ENCODE measurements at regions not wholly inside any gene's neighbourhood (a gene's known extent, or its start where the extent isn't known, plus 50 kb on each side); places are given as distances from the start of the nearest gene placed in this dataset.
A peak's percentile ranks its signal among the peaks of the same experiment; 100 is the strongest.
"Not testable (repeated sequence)": the region's sequence is repeated elsewhere in the genome, so short reads cannot be mapped to it uniquely, and the experiment has no call there.

GRCh38 chr21:31609081-31609480 lies 50.4 kb upstream of the SOD1 start:
- no peak for DNase-seq

- DNase-seq: no peak
Measured at GRCh38 chr21:31607791-31608190, 51.7 kb upstream of the SOD1 start.

GRCh38 chr21:31606081-31606874 lies 53.2 kb upstream of the SOD1 start:
- DNase-seq: no peak

- DNase-seq: peak; percentile 17
Measured at GRCh38 chr21:31604591-31605190, 54.8 kb upstream of the SOD1 start.

- no peak for DNase-seq
Measured at GRCh38 chr21:31599563-31599962, 59.9 kb upstream of the SOD1 start.

GRCh38 chr21:31599013-31599412 lies 60.5 kb upstream of the SOD1 start:
- DNase-seq: no peak

GRCh38 chr21:31597683-31598082 lies 61.8 kb upstream of the SOD1 start:
- no peak for DNase-seq

GRCh38 chr21:31596055-31596454 lies 63.4 kb upstream of the SOD1 start:
- no peak for DNase-seq

- no peak for DNase-seq
Measured at GRCh38 chr21:31594726-31595125, 64.8 kb upstream of the SOD1 start.

- no peak for DNase-seq
Measured at GRCh38 chr21:31594279-31594678, 65.2 kb upstream of the SOD1 start.

GRCh38 chr21:31592963-31593560 lies 66.4 kb upstream of the SOD1 start:
- DNase-seq: no peak

GRCh38 chr21:31592516-31592915 lies 67.0 kb upstream of the SOD1 start:
- no peak for DNase-seq

- DNase-seq: no peak
Measured at GRCh38 chr21:31589820-31590219, 69.7 kb upstream of the SOD1 start.

- DNase-seq: no peak
Measured at GRCh38 chr21:31586118-31586517, 73.4 kb upstream of the SOD1 start.

- DNase-seq: not testable (repeated sequence)
Measured at GRCh38 chr21:31583937-31584336, 75.6 kb upstream of the SOD1 start.

- no peak for DNase-seq
Measured at GRCh38 chr21:31583498-31583897, 76.0 kb upstream of the SOD1 start.

GRCh38 chr21:31580866-31581276 lies 78.6 kb upstream of the SOD1 start:
- no peak for DNase-seq

GRCh38 chr21:31577271-31577670 lies 82.2 kb upstream of the SOD1 start:
- no peak for DNase-seq

- no peak for DNase-seq
Measured at GRCh38 chr21:31576428-31576827, 83.1 kb upstream of the SOD1 start.

GRCh38 chr21:31573217-31573616 lies 86.3 kb upstream of the SOD1 start:
- DNase-seq: no peak

- DNase-seq: no peak
Measured at GRCh38 chr21:31571879-31572278, 87.6 kb upstream of the SOD1 start.

GRCh38 chr21:31570824-31571566 lies 88.5 kb upstream of the SOD1 start:
- DNase-seq: no peak

- no peak for DNase-seq
Measured at GRCh38 chr21:31566611-31567010, 92.9 kb upstream of the SOD1 start.

GRCh38 chr21:31566064-31566463 lies 93.4 kb upstream of the SOD1 start:
- no peak for DNase-seq

All from SIG-M5 (cell line).